ENCODE measurements at regions not wholly inside any gene's neighbourhood (a gene's known extent, or its start where the extent isn't known, plus 50 kb on each side); places are given as distances from the start of the nearest gene placed in this dataset.

- peaks cover 9% of the 10 kb centered on the region for H3K4me1 Mint-ChIP-seq
- H3K27ac Mint-ChIP-seq = peak overlapping the region; percentile 7
- H3K27me3 Mint-ChIP-seq = no peaks in the 10 kb centered on the region
- no peaks in the 10 kb centered on the region for H3K9me3 Mint-ChIP-seq
- H3K36me3 Mint-ChIP-seq (ENCODE audit: low read depth) = no peaks in the 10 kb centered on the region
- no peak overlapping the region for H3K4me3 Mint-ChIP-seq
- ATAC-seq (replicated peaks) = no peak
These were observed 126.1 kb downstream of the SPTSSA start for GRCh38 chr14:34335968-34336367.

GRCh38 chr14:34334329-34334728 is 127.7 kb downstream of the SPTSSA start:
- peaks cover 9% of the 10 kb centered on the region for H3K4me1 Mint-ChIP-seq
- H3K4me3 Mint-ChIP-seq = no peak overlapping the region
- no peak overlapping the region for H3K27ac Mint-ChIP-seq
- H3K9me3 Mint-ChIP-seq = no peaks in the 10 kb centered on the region
- ATAC-seq (replicated peaks) = no peak
- H3K27me3 Mint-ChIP-seq = no peaks in the 10 kb centered on the region
- no peaks in the 10 kb centered on the region for H3K36me3 Mint-ChIP-seq (ENCODE audit: low read depth)

GRCh38 chr14:34331728-34332623 is 130.1 kb downstream of the SPTSSA start:
- peak; percentile 81 for ATAC-seq (replicated peaks)
- Mint-ChIP-seq H3K27me3 (no peaks in the 10 kb centered on the region), H3K4me3 (no peak overlapping the region), H3K27ac (no peak overlapping the region), H3K36me3 (ENCODE audit: low read depth) (no peaks in the 10 kb centered on the region), H3K9me3 (no peaks in the 10 kb centered on the region), H3K4me1 (peaks cover 9% of the 10 kb centered on the region)

- H3K4me1 Mint-ChIP-seq = peaks cover 9% of the 10 kb centered on the region
- no peak for ATAC-seq (replicated peaks)
- no peaks in the 10 kb centered on the region for H3K36me3 Mint-ChIP-seq (ENCODE audit: low read depth)
- H3K9me3 Mint-ChIP-seq = no peaks in the 10 kb centered on the region
- no peak overlapping the region for H3K27ac Mint-ChIP-seq
- no peaks in the 10 kb centered on the region for H3K27me3 Mint-ChIP-seq
- H3K4me3 Mint-ChIP-seq = no peak overlapping the region
These were observed 131.2 kb downstream of the SPTSSA start for GRCh38 chr14:34330846-34331245.

GRCh38 chr14:34329301-34329700 is 132.7 kb downstream of the SPTSSA start:
- H3K4me3 Mint-ChIP-seq = no peak overlapping the region
- H3K36me3 Mint-ChIP-seq (ENCODE audit: low read depth) = no peaks in the 10 kb centered on the region
- no peaks in the 10 kb centered on the region for H3K9me3 Mint-ChIP-seq
- H3K4me1 Mint-ChIP-seq = peaks cover 5% of the 10 kb centered on the region
- no peak overlapping the region for H3K27ac Mint-ChIP-seq
- H3K27me3 Mint-ChIP-seq = no peaks in the 10 kb centered on the region
- no peak for ATAC-seq (replicated peaks)

GRCh38 chr14:34328178-34328577 is 133.9 kb downstream of the SPTSSA start:
- Mint-ChIP-seq H3K27ac (no peak overlapping the region), H3K9me3 (no peaks in the 10 kb centered on the region), H3K27me3 (no peaks in the 10 kb centered on the region), H3K36me3 (ENCODE audit: low read depth) (no peaks in the 10 kb centered on the region), H3K4me1 (peaks cover 5% of the 10 kb centered on the region), H3K4me3 (no peak overlapping the region)
- no peak for ATAC-seq (replicated peaks)

- no peak overlapping the region for H3K27ac Mint-ChIP-seq
- H3K4me1 Mint-ChIP-seq = no peaks in the 10 kb centered on the region
- H3K9me3 Mint-ChIP-seq = no peaks in the 10 kb centered on the region
- H3K4me3 Mint-ChIP-seq = no peak overlapping the region
- ATAC-seq (replicated peaks) = no peak
- H3K27me3 Mint-ChIP-seq = no peaks in the 10 kb centered on the region
- no peaks in the 10 kb centered on the region for H3K36me3 Mint-ChIP-seq (ENCODE audit: low read depth)
These were observed 136.5 kb downstream of the SPTSSA start for GRCh38 chr14:34325493-34325892.

GRCh38 chr14:34324363-34324795 is 137.7 kb downstream of the SPTSSA start:
- Mint-ChIP-seq H3K4me3 (no peak overlapping the region), H3K27me3 (no peaks in the 10 kb centered on the region), H3K9me3 (no peaks in the 10 kb centered on the region), H3K36me3 (ENCODE audit: low read depth) (no peaks in the 10 kb centered on the region), H3K27ac (no peak overlapping the region), H3K4me1 (no peaks in the 10 kb centered on the region)
- ATAC-seq (replicated peaks) = no peak

- H3K9me3 Mint-ChIP-seq = no peaks in the 10 kb centered on the region
- no peaks in the 10 kb centered on the region for H3K27me3 Mint-ChIP-seq
- H3K36me3 Mint-ChIP-seq (ENCODE audit: low read depth) = no peaks in the 10 kb centered on the region
- no peak overlapping the region for H3K4me3 Mint-ChIP-seq
- ATAC-seq (replicated peaks) = peak; percentile 77
- no peaks in the 10 kb centered on the region for H3K4me1 Mint-ChIP-seq
- no peak overlapping the region for H3K27ac Mint-ChIP-seq
These were observed 139.1 kb downstream of the SPTSSA start for GRCh38 chr14:34322940-34323418.

- Mint-ChIP-seq H3K27me3 (peaks cover 7% of the 10 kb centered on the region), H3K4me3 (no peak overlapping the region), H3K9me3 (no peaks in the 10 kb centered on the region), H3K4me1 (no peaks in the 10 kb centered on the region), H3K27ac (no peak overlapping the region), H3K36me3 (ENCODE audit: low read depth) (no peaks in the 10 kb centered on the region)
- ATAC-seq (replicated peaks) = no peak
These were observed 142.9 kb downstream of the SPTSSA start for GRCh38 chr14:34319140-34319539.

GRCh38 chr14:34318014-34318413 is 144.0 kb downstream of the SPTSSA start:
- peaks cover 13% of the 10 kb centered on the region for H3K27me3 Mint-ChIP-seq
- H3K4me3 Mint-ChIP-seq = no peak overlapping the region

GRCh38 chr14:34310724-34311123 is 151.3 kb downstream of the SPTSSA start:
- H3K36me3 Mint-ChIP-seq (ENCODE audit: low read depth) = no peaks in the 10 kb centered on the region
- H3K4me3 Mint-ChIP-seq = no peak overlapping the region
- H3K9me3 Mint-ChIP-seq = no peaks in the 10 kb centered on the region
- H3K27ac Mint-ChIP-seq = no peak overlapping the region
- ATAC-seq (replicated peaks) = no peak
- peaks cover 41% of the 10 kb centered on the region for H3K27me3 Mint-ChIP-seq
- no peaks in the 10 kb centered on the region for H3K4me1 Mint-ChIP-seq

More at GRCh38 chr14:34318014-34318413, 144.0 kb downstream of the SPTSSA start:
- ATAC-seq (replicated peaks) = no peak
- H3K9me3 Mint-ChIP-seq = no peaks in the 10 kb centered on the region
- no peak overlapping the region for H3K27ac Mint-ChIP-seq
- H3K4me1 Mint-ChIP-seq = no peaks in the 10 kb centered on the region
- H3K36me3 Mint-ChIP-seq (ENCODE audit: low read depth) = no peaks in the 10 kb centered on the region

- H3K27me3 Mint-ChIP-seq = peaks cover 21% of the 10 kb centered on the region
- H3K4me3 Mint-ChIP-seq = no peak overlapping the region
- no peak for ATAC-seq (replicated peaks)
- H3K4me1 Mint-ChIP-seq = no peaks in the 10 kb centered on the region
- no peaks in the 10 kb centered on the region for H3K36me3 Mint-ChIP-seq (ENCODE audit: low read depth)
- H3K9me3 Mint-ChIP-seq = no peaks in the 10 kb centered on the region
- H3K27ac Mint-ChIP-seq = no peak overlapping the region
These were observed 158.2 kb downstream of the SPTSSA start for GRCh38 chr14:34303811-34304210.

- Mint-ChIP-seq H3K4me3 (no peak overlapping the region), H3K9me3 (no peaks in the 10 kb centered on the region), H3K4me1 (no peaks in the 10 kb centered on the region), H3K27me3 (peaks cover 17% of the 10 kb centered on the region), H3K27ac (no peak overlapping the region), H3K36me3 (ENCODE audit: low read depth) (no peaks in the 10 kb centered on the region)
- no peak for ATAC-seq (replicated peaks)
These were observed 159.4 kb downstream of the SPTSSA start for GRCh38 chr14:34302654-34303053.
